ENCODE measurements at regions not wholly inside any gene's neighbourhood (a gene's known extent, or its start where the extent isn't known, plus 50 kb on each side); places are given as distances from the start of the nearest gene placed in this dataset.

GRCh38 chr12:77549383-77550128 lies 281.1 kb upstream of the NAV3 start:
- no peak for TF ChIP-seq CTCF (IDR thresholded peaks at IDR 0.05; ENCODE audit: low read depth, low read length)

GRCh38 chr12:77548797-77549196 lies 281.9 kb upstream of the NAV3 start:
- H3K4me3 ChIP-seq (ENCODE audit: low read depth, low read length), result no peak overlapping the region
- TF ChIP-seq CTCF (IDR thresholded peaks at IDR 0.05; ENCODE audit: low read depth, low read length), result no peak
- in situ Hi-C loops (cut with HindIII; ENCODE audit: low sequenced_read_pairs), result no loop called here
- DNase-seq (ENCODE audit: low read depth, low spot score), result no peak

More at GRCh38 chr12:77549383-77550128, 281.1 kb upstream of the NAV3 start:
- H3K4me3 ChIP-seq (ENCODE audit: low read depth, low read length), result no peak overlapping the region
- in situ Hi-C loops (cut with HindIII; ENCODE audit: low sequenced_read_pairs), result no loop called here
- DNase-seq (ENCODE audit: low read depth, low spot score), result no peak

- no peak for DNase-seq (ENCODE audit: low read depth, low spot score)
- TF ChIP-seq CTCF (IDR thresholded peaks at IDR 0.05; ENCODE audit: low read depth, low read length), result no peak
- in situ Hi-C loops (cut with HindIII; ENCODE audit: low sequenced_read_pairs), result no loop called here
- no peak overlapping the region for H3K4me3 ChIP-seq (ENCODE audit: low read depth, low read length)
These were observed 290.6 kb upstream of the NAV3 start for GRCh38 chr12:77540097-77540496.

GRCh38 chr12:77537663-77538062 lies 293.0 kb upstream of the NAV3 start:
- TF ChIP-seq CTCF (IDR thresholded peaks at IDR 0.05; ENCODE audit: low read depth, low read length), result no peak
- DNase-seq (ENCODE audit: low read depth, low spot score), result no peak
- H3K4me3 ChIP-seq (ENCODE audit: low read depth, low read length), result no peak overlapping the region
- in situ Hi-C loops (cut with HindIII; ENCODE audit: low sequenced_read_pairs), result no loop called here

GRCh38 chr12:77535734-77536133 lies 295.0 kb upstream of the NAV3 start:
- no peak overlapping the region for H3K4me3 ChIP-seq (ENCODE audit: low read depth, low read length)
- DNase-seq (ENCODE audit: low read depth, low spot score), result no peak
- in situ Hi-C loops (cut with HindIII; ENCODE audit: low sequenced_read_pairs), result no loop called here
- no peak for TF ChIP-seq CTCF (IDR thresholded peaks at IDR 0.05; ENCODE audit: low read depth, low read length)

GRCh38 chr12:77531912-77532311 lies 298.8 kb upstream of the NAV3 start:
- H3K4me3 ChIP-seq (ENCODE audit: low read depth, low read length), result no peak overlapping the region
- no peak for TF ChIP-seq CTCF (IDR thresholded peaks at IDR 0.05; ENCODE audit: low read depth, low read length)
- in situ Hi-C loops (cut with HindIII; ENCODE audit: low sequenced_read_pairs), result no loop called here
- no peak for DNase-seq (ENCODE audit: low read depth, low spot score)

Measured in astrocyte of the spinal cord (primary cell).